HuH-7.5 (cell line): ENCODE measurements at regions not wholly inside any gene's neighbourhood (a gene's known extent, or its start where the extent isn't known, plus 50 kb on each side); places are given as distances from the start of the nearest gene placed in this dataset.
A peak's percentile ranks its signal among the peaks of the same experiment; 100 is the strongest.
"Not testable (repeated sequence)": the region's sequence is repeated elsewhere in the genome, so short reads cannot be mapped to it uniquely, and the experiment has no call there.

Experiments used
- DNase-seq: peaks from one replicate; pipeline ENCODE4 v3.0.0; 2011; ENCODE audit warnings: low spot score

GRCh38 chr4:1561286-1561990 is 122.7 kb downstream of the FAM53A start:
- no peak for DNase-seq

GRCh38 chr4:1559896-1560650 is 124.0 kb downstream of the FAM53A start:
- DNase-seq = no peak

GRCh38 chr4:1558205-1558604 is 125.9 kb downstream of the FAM53A start:
- no peak for DNase-seq

GRCh38 chr4:1557221-1557597 is 126.9 kb downstream of the FAM53A start:
- no peak for DNase-seq

- DNase-seq = no peak
These were observed 127.4 kb downstream of the FAM53A start for GRCh38 chr4:1556541-1557220.

- no peak for DNase-seq
These were observed 129.2 kb downstream of the FAM53A start for GRCh38 chr4:1554876-1555265.

- no peak for DNase-seq
These were observed 129.8 kb downstream of the FAM53A start for GRCh38 chr4:1554246-1554875.

- no peak for DNase-seq
These were observed 130.7 kb downstream of the FAM53A start for GRCh38 chr4:1553365-1553764.

GRCh38 chr4:1552451-1552850 is 131.7 kb downstream of the FAM53A start:
- DNase-seq = no peak

- no peak for DNase-seq
These were observed 132.9 kb downstream of the FAM53A start for GRCh38 chr4:1551211-1551610.

- DNase-seq = no peak
These were observed 133.7 kb downstream of the FAM53A start for GRCh38 chr4:1550122-1551070.

GRCh38 chr4:1549638-1550035 is 134.5 kb downstream of the FAM53A start:
- DNase-seq = no peak

GRCh38 chr4:1548827-1549637 is 135.1 kb downstream of the FAM53A start:
- peak; percentile 90 for DNase-seq

- no peak for DNase-seq
These were observed 136.0 kb downstream of the FAM53A start for GRCh38 chr4:1547856-1548826.

GRCh38 chr4:1547131-1547855 is 136.8 kb downstream of the FAM53A start:
- no peak for DNase-seq

- DNase-seq = no peak
These were observed 138.6 kb upstream of the NKX1-1 start for GRCh38 chr4:1544861-1545281.

- DNase-seq = not testable (repeated sequence)
These were observed 138.2 kb upstream of the NKX1-1 start for GRCh38 chr4:1544435-1544834.

GRCh38 chr4:1543976-1544375 is 137.7 kb upstream of the NKX1-1 start:
- DNase-seq = no peak

- no peak for DNase-seq
These were observed 137.3 kb upstream of the NKX1-1 start for GRCh38 chr4:1543561-1543960.
